Anterior cingulate cortex (tissue), 58 donors: ENCODE measurements at regions not wholly inside any gene's neighbourhood (a gene's known extent, or its start where the extent isn't known, plus 50 kb on each side); places are given as distances from the start of the nearest gene placed in this dataset.

ENCODE experiments used
- DNase-seq, 58 donors: peaks; one replicate each; lab custom pipeline; 2025; lab: John Stamatoyannopoulos, UW

DNA sequence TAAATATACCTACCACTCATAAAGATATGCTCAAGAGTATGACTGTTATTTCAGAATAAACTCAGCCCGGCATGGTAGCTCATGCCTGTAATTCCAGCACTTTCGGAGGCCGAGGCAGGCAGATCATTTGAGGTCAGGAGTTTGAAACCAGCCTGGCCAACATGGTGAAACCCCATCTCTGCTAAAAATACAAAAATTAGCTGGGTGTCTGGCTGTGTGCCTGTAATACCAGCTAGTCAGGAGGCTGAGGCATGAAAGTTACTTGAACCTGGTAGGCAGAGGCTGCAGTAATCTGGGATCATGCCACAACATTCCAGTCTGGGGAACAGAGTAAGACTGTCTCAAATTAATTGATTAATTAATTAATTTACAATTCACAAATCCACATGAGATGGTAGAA lies 208.2 kb upstream of the PDGFD start:
- no peak for DNase-seq

DNA sequence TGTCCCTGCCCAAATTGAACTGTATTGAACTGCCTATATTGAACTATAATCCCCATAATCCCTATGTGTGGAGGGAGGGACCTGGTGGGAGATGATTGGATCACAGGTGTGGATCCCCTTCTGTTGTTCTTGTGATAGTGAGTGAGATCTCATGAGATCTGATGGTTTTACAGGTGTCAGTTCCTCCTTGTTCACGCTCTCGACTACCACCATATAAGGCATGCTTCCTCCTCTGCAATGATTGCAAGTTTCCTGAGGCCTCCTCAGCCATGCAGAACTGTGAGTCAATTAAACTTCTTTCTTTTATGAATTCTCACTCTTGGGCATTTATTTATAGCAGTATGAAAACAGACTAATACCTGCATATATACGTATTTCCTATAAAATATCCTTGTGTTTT lies 206.5 kb upstream of the PDGFD start:
- no peak for DNase-seq

DNA sequence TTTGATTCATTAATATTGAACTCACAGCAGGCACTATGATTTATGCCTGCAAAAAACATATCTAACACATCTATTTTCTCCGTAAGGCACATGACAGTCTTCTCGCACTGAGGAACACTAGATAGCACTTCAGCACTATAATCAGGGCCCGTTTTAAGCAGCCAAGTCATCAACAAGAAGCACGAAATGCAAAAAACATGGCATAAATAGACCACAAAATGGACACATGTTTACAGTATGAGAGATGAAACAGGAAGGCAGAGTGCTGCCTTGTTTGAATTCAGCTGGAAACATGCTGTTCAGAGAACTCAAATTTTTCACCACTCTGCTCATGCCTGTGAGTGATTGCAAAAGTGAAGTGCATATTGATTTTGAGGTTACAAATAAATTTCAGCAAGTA lies 205.8 kb upstream of the PDGFD start:
- no peak for DNase-seq

DNA sequence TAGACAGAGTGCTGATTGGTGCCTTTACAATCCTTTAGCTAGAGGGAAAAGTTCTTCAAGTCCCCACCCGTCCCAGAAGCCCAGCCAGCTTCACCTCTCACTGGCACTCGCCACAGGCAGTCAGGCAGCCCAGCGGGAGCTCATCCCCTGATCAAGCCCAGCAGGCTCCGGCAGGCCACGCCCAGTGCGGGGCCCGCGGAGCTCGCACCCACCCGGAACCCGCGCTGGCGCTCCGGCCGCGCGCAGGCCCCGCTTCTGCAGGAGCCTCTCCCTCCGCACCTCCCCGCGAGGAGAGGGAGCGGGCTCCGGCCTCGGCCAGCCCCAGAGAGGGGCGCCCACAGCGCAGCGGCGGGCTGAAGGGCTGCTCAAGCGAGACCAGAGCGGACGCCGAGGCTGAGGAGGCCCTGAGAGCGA lies 202.4 kb upstream of the PDGFD start:
- no peak for DNase-seq

DNA sequence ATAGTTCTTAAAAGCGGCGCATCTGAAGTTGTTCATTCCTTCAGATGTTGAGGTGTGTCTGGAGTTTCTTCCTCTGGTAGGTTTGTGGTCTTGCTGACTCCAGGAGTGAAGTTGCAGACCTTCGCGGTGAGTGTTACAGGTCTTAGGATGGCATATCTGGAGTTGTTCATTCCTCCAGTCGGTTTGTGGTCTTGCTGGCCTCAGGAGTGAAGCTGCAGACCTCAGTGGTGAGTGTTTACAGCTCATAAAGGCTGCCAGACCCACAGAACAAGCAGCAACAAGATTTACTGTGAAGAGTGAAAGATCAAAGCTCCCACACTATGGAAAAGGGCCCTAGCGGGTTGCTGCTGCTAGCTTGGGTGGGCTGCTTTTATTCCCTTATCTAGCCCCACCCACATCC lies 201.7 kb upstream of the PDGFD start:
- no peak for DNase-seq

DNA sequence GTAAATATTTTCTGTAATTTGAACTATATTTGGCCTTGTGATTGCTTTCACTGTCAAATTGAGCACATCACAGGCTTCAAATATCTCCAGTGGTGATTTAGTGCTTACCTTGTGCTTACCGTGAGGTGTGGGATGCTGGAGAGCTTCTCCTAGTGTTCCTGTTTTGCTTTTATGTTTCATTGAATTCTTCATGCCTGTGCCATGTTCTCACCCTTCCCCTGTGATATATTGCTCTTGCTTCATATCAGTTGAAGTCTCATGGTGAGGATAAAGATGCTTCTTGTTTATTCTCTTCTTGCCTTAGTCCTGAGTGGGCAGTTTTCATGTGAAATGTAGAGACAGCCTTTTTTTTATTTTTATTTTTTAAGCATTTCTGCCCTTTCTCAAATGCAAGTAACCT lies 198.0 kb upstream of the PDGFD start:
- no peak for DNase-seq

DNA sequence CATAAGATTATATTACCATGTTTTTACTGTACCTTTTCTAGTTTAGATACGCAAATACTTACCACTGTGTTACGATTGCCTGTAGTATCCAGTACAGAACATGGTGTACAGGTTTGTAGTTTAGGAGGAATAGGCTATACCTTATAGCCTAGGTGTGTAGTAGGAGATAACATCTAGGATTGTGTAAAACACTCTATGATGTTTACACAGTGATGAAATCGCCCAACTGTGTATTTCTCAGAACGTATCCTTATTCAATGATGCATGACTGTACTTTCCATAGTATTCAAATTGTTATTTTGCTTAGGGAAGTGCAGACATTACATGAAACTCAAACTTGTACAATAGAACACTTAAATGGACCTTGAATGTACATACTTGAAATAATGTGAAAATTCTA lies 188.1 kb upstream of the PDGFD start:
- DNase-seq: no peak

DNA sequence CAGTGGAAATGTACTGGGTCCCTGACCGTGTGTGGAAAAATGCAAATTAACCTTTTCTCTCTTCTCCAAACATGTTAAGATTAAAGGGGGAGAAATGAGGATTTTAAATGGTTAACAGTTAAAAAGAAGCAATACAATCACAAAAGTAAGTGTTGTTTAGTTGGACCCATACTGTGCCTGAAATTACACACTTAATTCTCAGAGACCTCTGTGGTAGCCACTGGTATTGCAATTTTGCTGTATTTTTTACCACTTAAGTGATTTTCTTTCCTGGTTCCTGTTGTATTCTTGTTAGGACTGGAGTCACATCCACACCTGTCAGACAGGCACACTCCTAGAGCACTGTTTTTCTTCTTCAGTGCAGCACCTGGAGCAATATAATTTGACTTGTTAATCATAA lies 179.6 kb upstream of the PDGFD start:
- DNase-seq: no peak

DNA sequence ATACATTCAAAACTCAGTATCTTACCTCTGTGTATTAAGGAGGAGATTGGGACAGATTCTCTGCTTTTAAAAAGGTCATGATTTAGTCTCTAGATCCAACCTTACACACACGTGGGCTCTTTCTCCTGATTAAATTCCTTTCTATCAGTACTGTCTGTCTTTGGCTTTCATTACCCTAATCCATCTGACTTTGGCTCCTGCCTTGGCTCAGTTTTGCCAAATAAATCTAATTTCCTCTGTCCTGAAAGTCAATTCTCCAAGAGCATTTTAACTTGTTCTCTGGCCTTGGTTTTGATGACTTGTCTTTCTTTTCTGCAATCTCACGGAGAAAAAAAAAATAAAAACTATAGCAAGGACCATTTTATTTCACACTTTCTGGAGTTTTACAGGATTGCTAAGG lies 176.6 kb upstream of the PDGFD start:
- no peak for DNase-seq

DNA sequence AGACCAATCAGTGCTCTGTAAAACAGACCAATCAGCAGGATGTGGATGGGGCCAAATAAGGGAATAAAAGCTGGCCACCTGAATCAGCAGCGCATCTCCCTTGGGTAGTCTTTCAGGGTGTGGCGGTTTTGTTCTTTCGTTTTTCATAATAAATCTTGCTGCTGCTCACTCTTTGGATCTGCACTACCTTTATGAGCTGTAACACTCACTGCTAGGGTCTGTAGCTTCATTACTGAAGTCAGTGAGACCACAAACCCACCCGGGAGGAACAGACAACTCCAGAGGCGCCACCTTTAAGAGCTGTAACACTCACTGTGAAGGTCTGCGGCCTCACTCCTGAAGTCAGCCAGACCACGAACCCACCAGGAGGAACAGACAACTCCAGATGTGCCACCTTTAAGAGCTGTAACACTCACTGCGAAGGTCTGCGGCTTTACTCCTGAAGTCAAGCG lies 175.5 kb upstream of the PDGFD start:
- DNase-seq: no peak

DNA sequence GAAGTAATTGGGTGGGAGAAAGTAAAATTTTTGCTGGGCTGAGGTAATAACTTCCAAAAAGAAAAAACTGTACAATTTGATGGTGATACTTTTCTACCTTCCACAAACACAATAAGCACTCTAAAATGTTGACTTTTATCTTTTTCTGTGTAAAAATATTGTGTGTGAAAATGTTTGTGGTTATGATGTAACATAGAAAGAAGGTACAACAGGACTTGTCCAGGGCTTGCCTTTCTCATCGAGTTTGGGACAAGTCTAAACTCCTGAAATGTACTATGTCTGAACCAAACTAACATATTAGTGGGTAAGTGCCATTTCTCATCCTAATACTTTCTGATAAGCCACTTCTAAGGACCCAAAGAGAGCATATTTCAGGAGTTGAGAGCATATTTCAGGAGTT lies 174.2 kb upstream of the PDGFD start:
- no peak for DNase-seq

DNA sequence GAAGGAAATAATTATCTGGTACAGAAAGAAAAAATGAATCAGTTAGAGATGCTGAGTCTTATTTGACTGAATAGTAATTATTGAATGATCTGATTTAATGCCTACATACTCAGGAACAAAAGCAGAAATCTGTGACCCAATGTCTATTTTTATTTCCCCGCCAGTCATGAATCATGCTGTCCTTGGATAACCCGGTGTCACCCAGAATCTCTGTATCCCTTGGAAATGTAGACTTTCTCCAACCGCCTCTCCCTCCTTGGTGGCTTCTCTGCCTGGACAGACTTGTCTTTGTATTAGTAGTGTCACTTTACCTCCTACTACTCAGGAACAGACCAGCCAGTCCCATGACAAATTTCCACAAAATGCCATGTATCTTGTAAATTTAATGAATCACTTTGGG lies 173.3 kb upstream of the PDGFD start:
- no peak for DNase-seq

DNA sequence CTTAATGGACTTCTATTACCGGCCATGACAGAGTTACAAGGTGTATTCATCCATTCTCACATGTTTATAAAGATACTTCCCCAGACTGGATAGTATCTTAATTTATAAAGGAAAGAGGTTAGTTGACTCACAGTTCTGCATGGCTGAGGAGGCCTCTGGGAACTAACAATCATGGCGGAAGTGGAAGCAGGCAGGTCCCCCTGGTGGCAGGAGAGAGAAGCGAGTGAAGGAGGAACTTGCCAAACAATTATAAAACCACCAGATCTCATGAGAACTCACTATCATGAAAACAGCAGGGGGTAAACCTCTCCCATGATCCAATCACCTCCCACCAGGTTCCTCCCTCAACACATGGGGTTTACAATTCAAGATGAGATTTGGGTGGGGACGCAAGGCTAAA lies 170.0 kb upstream of the PDGFD start:
- no peak for DNase-seq

DNA sequence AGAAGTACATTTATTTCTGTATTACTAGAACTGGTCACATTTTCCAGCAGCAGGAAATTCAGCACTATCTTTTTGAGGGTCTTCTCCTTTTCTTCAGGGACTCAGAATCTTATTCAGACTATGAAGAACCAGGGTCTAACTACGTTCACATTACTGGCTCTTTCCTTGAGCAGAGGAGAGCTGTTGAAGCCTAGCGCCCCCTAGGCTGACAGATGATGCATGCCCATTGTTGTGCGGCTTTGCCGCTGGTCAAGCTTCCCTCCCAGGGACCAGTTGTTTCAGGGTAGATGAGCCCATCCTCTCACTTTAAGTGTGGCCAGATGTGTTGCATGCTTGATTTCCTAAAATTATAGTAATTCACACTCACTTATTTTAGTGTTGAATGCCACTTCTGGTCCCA lies 168.2 kb upstream of the PDGFD start:
- DNase-seq: peak in 1 of 58 donors; percentile 0

DNA sequence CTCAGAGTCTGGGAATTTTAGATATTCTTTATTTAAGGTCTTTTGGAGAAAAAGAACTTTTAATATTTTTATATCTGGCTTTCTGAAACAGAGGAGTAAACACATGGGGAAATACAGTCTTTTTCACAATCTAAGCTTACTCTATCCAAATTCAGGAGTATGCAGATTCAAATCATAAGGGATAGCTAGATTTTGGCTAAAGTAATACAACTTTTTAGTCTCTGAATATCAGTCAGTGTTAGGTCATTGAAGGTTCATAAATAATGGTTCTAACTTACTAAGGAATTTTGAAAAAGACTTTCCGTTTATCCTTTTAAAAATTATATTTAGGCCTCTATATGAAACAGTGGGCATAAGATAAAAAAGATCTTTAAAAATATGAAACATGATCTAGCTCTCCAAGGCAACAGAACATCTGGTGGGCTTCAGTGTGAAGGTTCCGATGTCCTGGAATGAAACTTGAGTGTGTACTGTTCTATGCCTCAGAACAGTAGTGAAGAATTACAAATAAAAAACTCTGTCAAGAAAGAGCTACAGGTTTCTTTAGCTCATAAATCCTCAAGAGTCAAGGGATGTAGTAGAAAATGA lies 165.2 kb upstream of the PDGFD start:
- DNase-seq: no peak

DNA sequence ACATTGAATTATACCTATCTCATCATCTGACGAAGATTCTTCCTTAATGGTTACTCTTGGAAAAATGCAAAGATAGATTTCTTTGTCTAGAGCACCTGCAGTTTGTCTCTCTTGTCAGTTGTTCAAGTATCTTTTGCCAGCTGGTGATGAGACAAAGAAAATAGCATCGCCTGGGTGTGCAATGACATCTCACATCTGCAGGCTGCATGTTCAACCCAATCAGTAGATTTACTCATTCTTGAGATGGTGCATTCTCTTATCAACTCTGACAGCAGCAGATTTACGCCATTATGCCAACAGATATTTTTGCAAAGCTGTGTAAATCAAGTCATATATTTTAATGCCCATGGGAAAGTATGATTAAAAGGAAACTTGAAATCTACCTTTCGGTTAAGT lies 164.6 kb upstream of the PDGFD start:
- no peak for DNase-seq

DNA sequence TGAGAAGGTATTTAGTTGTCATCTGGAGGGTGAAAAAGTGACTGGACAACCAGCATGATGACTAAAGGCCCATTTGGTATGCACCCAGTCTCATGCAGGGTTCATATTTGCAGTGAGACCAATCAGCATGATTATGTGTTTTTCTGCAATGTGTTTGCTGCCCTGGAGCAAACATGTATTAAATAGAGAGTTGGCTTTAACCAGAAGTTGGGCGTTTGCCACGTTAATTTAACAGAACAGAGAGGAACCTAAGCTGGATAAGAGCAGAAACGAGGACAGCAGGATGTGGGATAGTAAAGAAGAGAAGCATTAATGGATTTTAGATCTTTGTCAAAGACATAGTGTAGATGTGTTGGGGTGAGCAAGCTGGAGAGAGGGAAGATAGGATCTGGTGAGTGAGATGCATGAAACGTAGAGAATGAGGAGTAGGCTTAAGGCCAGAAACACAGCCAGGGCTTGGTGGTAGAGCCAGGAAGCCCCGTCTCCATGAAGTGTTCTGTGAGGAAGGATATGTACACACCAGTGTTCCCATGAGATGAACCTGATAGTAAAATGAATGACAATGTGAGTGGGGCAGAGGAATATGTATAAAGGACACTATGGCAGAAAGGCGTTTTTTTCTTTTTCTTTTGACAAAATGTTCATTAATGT lies 164.0 kb upstream of the PDGFD start:
- no peak for DNase-seq

DNA sequence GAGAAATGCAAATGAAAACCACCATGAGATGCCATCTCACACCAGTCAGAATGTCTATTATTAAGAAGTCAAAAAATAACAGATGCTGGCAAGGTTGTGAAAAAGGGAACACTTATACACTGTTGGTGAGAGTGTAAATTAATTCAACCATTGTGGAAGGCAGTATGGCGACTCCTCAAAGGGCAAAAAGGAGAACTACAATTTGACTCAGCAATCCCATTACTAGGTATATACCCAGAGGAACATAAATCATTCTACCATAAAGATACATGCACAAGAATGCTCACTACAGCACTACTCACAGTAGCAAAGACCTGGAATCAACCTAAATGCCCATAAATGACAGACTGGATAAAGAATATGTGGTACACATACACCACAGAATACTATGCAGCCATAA lies 161.1 kb upstream of the PDGFD start:
- no peak for DNase-seq

DNA sequence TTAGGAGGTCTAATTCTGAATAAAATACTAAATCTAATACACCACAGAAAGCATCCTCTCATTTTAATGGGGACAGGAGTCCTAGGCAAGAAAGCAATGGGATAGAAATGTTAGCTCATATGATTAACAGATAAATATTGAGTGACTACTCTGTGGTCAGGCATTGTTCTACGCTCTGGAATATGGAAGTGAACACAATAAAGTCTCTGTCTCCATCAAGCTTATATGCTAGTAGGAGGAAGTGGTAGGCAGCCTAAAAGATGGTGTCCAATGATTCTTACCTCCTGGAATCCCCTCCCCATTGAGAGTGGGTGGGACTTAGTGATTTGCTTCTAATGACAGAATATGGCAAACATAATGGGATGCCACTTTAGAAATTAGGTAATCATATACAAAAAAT lies 160.3 kb upstream of the PDGFD start:
- no peak for DNase-seq

DNA sequence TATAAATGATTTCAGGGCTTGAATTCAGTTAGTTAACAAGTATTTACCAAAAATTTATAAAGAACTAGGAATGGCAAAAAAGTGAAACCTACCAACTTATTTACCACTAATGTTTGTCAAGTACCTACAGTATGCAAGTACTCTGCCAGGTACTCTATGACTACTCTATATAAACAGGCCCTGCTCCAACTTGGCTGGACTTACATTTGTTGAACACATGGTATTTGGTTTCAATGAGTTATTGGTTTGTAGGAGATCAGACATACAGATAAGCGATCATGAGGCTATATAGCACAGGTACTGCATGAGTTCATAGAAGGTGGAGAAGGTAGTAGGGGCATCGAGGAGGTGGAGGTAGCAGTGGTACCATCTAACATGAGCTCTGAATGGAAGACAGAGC lies 159.9 kb upstream of the PDGFD start:
- DNase-seq: no peak

DNA sequence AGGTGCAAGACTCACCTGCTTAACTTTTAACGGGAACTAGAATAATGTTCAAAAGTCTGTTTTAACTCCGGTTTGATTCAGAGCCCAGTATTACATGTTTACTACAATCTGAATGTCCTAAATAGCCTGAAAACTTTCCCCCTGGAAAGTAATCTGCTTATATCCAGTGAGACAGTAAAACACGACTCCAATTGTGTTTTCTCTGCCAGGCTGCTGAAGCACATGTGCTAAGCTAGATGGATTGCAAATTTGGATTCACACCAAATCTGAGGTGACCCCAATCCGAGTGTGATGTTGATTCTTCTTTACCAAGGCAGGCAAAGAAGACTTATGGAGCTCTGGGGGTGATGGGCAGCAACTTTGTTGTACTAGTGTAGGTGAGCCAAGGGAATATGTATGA lies 158.7 kb upstream of the PDGFD start:
- DNase-seq: no peak

DNA sequence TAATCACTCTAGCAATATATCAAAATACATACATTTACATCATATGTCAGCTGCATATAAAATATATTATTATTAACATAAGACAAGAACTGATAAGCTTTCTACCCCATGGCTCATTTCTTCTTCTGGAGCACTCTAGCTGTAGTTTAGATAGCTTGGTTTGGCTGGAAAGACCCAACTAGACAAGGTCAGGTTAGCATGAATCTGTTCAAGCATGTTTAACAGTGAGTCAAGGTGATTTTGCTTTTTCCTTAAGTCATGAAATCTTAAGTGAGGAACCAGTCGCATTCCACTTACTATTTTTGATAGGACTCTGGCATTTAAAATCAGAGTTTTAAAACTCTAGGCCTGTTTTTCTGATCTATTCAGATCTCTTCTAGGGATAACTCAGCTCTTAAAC lies 157.0 kb upstream of the PDGFD start:
- DNase-seq: no peak

DNA sequence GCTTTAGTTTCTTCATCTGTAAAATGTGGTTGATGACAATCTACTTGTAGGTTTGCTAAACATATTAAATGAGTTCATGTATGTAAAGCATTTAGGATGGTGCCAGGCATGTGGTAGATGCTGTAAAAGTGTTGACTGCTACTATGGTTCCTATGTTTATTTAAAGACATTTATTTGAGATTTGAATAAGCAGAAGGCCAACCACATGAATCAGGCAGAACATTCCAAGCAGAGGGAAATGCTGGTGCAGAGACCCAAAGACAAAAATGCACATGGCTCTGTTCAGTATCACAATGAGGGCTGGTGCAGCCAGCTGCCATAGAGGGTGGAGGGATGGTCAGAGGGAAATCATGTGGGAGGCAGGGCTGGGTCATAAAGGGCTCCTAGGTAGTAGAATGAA lies 156.2 kb upstream of the PDGFD start:
- DNase-seq: no peak
